AG04450 (cell line): ENCODE measurements at regions not wholly inside any gene's neighbourhood (a gene's known extent, or its start where the extent isn't known, plus 50 kb on each side); places are given as distances from the start of the nearest gene placed in this dataset.
"Not testable (repeated sequence)": the region's sequence is repeated elsewhere in the genome, so short reads cannot be mapped to it uniquely, and the experiment has no call there.

Experiments
- CTCF ChIA-PET: fragments of 300-600, 350-600 bp; formaldehyde crosslinking; extraction: SDS; loops from one replicate; lab custom pipeline; 2022; ENCODE audit warnings: antibody characterized with exemption, inconsistent platforms; lab: Charles Lee
- POLR2A ChIA-PET: fragments of 350-600 bp; formaldehyde crosslinking; extraction: SDS; loops from one replicate; lab custom pipeline; 2021; ENCODE audit warnings: antibody characterized with exemption, inconsistent platforms; lab: Yijun Ruan, JAX
- DNase-seq: peaks from one replicate; pipeline ENCODE4 v3.0.0-alpha.2; 2011; ENCODE audit warnings: low read depth, low spot score
- H3K27ac ChIP-seq: one replicate; pipeline ENCODE4 v1.5.1; 2012; ENCODE audit warnings: low read depth, low read length, control low read depth
- H3K27me3 ChIP-seq: one replicate; pipeline ENCODE4 v1.6.0; 2012; ENCODE audit warnings: low read length; ENCODE audit not compliant: control insufficient read depth, insufficient read depth
- H3K4me3 ChIP-seq: 2 replicates; pipeline ENCODE4 v1.5.1; 2011; ENCODE audit warnings: mild to moderate bottlenecking, low read depth, low read length, control low read depth
- H3K9me3 ChIP-seq: 2 replicates; pipeline ENCODE4 v1.5.1; 2012; ENCODE audit warnings: low read length; ENCODE audit not compliant: control insufficient read depth, insufficient read depth
- CTCF ChIP-seq: IDR thresholded peaks from 2 replicates; pipeline ENCODE4 v1.5.1; 2011; ENCODE audit warnings: low read depth, low read length, control low read depth, inconsistent platforms

DNA sequence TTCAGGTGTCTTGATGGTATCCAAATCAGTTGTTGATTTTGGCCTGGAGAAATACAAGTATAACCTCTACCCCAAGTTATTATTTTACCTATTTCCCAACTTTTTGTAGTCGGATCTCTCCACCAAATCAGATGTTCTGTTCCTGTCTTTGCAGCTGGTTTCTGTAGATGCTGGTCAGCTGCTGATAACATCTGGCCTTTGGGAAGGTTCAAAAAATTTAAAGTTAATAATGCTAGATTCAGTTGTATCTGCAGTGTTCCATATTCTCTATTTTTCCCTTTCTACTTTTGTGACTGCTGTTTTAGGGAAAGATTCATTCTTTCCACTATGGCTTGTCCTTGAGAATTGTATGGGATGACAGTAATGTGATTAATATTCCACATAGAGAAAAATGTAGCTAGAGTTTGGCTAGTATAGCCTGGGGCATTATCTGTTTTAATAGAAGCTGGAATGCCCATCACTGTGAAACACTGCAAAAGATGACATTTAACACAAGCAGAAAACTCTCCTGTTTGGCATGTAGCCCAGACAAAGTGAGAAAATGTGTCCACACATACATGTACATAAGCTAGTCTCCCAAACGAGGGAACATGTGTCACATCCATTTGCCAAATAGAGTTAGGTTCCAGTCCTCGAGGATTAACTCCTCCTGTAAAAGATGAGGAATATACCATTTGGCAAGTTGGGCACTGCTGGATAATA, 99.2 kb downstream of the ZNF100 start:
- H3K27ac ChIP-seq, CTCF ChIA-PET, H3K27me3 ChIP-seq, H3K9me3 ChIP-seq, DNase-seq, H3K4me3 ChIP-seq, POLR2A ChIA-PET: not testable (repeated sequence)

GRCh38 chr19:21655540-21656126, 111.7 kb downstream of the ZNF100 start:
- Histone ChIP-seq H3K27ac (no peak overlapping the region), H3K27me3 (no peaks in the 10 kb centered on the region), H3K4me3 (no peak overlapping the region), H3K9me3 (peaks cover 10% of the 10 kb centered on the region; the same call in 1 of the 2 replicates)
- no peak for DNase-seq
- CTCF ChIA-PET = no interaction called here
- POLR2A ChIA-PET = no interaction called here
- no peak for TF ChIP-seq CTCF

DNA sequence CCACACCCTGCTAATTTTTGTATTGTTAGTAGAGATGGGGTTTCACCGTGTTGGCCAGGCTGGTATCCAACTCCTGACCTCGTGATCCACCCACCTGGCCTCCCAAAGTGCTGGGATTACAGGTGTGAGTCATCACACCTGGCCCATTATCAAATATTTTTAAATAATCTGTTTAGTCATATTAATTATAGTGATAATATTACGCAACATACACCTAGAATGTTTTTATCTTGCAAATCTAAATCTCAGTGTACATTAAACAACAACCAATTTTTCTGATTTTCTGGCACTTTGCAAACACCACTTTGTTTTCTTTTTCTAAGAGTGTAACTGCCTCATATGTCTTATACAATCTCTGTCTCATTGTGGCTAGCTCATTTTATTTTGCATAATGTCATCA, 115.9 kb downstream of the ZNF100 start:
- H3K9me3 ChIP-seq, DNase-seq, POLR2A ChIA-PET, H3K27ac ChIP-seq, H3K4me3 ChIP-seq, CTCF ChIA-PET, H3K27me3 ChIP-seq: not testable (repeated sequence)

DNA sequence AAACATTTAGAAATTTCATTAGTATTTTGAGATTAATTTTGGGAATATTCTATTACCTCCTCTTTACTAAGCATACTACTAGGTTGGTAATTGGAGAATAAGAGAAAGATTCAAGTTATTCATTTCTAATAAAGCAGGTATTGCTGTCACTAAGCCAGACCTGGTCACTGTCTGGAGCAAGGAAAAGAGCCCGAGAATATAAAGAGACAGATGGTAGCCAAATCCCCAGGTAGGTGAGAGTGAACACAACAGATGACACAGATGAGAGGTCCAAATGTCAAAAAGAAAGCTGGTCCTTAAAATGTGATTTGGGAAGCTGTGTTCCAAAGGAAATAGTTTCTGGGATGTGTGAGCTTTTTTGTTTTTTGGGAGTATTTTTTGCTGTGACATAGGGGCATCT, 128.6 kb downstream of the ZNF100 start:
- Histone ChIP-seq H3K4me3 (no peak overlapping the region), H3K9me3 (peaks cover 14% of the 10 kb centered on the region), H3K27me3 (no peaks in the 10 kb centered on the region), H3K27ac (no peak overlapping the region)
- CTCF ChIA-PET = no interaction called here
- TF ChIP-seq CTCF = no peak
- no peak for DNase-seq
- POLR2A ChIA-PET = no interaction called here

- no peak for TF ChIP-seq CTCF
- Histone ChIP-seq H3K27ac (no peak overlapping the region), H3K9me3 (peaks cover 18% of the 10 kb centered on the region; the same call in 1 of the 2 replicates), H3K4me3 (no peak overlapping the region), H3K27me3 (no peaks in the 10 kb centered on the region)
- no peak for DNase-seq
- ChIA-PET POLR2A (no interaction called here), CTCF (no interaction called here)
Measured at GRCh38 chr19:21626924-21627697, 121.7 kb downstream of the ZNF429 start.

DNA sequence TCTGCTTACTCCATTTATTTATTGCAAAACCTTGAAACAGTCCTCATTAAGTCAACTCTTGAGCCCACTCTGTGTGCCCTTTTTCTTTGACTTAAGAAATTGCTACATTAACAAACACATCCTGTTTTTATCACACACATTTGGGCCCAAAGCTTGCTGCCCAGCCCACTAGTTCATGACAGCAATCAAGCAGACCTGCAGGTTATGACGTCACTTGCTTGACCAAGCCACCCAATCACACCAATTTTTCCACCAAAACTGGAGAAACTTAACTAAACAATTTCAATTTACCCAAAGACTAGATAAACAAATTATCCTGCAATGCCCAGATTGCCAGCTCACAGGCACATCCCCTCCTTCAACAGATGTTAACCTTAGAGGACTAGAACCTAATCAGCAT, 120.7 kb downstream of the ZNF429 start:
- POLR2A ChIA-PET = no interaction called here

More for the DNA sequence above, 120.7 kb downstream of the ZNF429 start:
- Histone ChIP-seq H3K27ac (no peak overlapping the region), H3K27me3 (no peaks in the 10 kb centered on the region), H3K9me3 (peaks cover 21% of the 10 kb centered on the region), H3K4me3 (no peak overlapping the region)
- no peak for TF ChIP-seq CTCF
- no peak for DNase-seq
- CTCF ChIA-PET = no interaction called here
